ENCODE measurements at regions not wholly inside any gene's neighbourhood (a gene's known extent, or its start where the extent isn't known, plus 50 kb on each side); places are given as distances from the start of the nearest gene placed in this dataset.
"Not testable (repeated sequence)": the region's sequence is repeated elsewhere in the genome, so short reads cannot be mapped to it uniquely, and the experiment has no call there.

DNA sequence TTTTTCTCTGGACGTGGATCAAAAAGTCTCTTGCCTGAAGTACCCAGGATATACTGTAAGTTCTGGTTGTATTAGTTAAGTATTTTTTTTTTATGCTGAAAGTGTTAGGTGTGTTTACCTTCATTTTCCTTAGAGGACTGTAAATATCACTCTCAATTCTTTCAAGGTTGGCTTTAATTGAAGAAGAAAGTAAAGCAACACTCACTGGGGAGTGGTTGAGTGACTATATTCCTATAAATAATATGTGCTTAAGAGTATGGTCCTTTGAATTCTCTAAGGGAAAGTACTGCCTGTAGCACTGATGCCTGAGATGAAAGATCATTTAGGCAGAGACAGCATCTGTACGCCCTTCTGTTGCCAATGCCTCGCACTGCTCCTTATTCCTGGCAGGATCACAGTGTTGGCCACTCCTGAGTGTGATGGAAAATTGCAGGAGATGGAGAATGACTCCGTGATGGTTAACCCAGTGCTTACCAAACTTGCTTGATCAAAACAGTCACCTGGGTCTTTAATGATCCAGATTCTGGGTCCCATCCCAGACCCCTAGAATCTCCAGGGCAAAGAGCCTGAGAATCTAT, 182.0 kb upstream of the MPDZ start:
- DNase-seq, result no peak

DNA sequence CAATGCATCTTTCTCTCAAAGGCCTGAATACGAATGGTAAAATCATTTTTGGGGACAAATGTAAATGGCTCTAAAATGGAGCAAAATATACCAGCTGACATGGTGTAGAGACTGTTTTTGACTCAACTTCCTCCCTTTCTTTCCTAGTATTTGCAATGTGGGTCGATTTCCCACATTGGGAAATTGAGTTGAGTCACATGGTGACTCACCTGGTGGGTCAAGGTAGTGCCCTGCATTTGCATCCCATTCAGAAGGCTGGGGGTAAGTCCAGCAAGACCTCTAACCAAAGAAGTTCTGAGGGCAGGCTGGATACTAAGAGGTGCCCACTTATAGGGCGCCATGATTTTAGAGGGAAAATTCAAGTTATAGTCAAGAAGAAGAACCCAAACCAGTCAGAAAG, 179.6 kb upstream of the MPDZ start:
- no peak for DNase-seq

DNA sequence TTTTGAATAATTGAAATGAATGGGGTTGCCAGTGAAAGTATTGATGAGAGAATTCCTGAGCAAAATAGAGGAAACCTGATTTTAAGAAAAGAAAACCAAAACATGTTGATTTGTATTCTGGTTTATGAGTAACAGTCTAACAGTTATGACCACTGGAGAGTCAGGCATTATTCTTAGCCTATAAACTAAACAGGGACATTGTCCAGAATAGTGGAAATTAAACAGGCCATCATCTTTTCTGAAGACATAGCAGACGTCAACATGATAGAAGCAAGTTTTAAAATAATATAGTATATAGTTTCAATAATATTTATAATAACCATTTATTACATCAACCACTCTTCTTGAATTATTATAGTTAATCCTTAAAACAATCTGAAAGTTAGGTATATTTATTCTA, 178.3 kb upstream of the MPDZ start:
- no peak for DNase-seq

- no peak for DNase-seq
These were observed 171.2 kb upstream of the MPDZ start for GRCh38 chr9:13450723-13451122.

DNA sequence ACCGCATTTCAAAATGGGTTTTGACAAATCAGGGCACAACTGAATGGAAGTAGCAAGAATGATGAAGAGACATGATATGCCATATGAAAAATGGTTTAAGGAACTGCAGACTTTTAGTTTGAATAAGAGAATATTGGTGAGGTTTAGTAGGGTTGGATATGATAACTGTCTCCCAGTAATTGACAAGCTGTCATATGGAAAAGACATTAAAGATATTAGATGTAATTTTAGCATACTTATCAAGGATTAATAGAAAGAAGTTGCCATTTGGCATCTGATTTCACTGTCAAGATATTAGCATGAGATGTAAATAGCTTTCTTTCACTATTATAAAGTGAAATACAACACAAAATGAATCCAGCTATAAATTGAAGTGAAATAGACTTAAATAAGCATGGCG, 169.0 kb upstream of the MPDZ start:
- no peak for DNase-seq

- no peak for DNase-seq
These were observed 168.4 kb upstream of the MPDZ start for GRCh38 chr9:13447843-13448422.

GRCh38 chr9:13446938-13447842, 167.7 kb upstream of the MPDZ start:
- DNase-seq, result no peak

DNA sequence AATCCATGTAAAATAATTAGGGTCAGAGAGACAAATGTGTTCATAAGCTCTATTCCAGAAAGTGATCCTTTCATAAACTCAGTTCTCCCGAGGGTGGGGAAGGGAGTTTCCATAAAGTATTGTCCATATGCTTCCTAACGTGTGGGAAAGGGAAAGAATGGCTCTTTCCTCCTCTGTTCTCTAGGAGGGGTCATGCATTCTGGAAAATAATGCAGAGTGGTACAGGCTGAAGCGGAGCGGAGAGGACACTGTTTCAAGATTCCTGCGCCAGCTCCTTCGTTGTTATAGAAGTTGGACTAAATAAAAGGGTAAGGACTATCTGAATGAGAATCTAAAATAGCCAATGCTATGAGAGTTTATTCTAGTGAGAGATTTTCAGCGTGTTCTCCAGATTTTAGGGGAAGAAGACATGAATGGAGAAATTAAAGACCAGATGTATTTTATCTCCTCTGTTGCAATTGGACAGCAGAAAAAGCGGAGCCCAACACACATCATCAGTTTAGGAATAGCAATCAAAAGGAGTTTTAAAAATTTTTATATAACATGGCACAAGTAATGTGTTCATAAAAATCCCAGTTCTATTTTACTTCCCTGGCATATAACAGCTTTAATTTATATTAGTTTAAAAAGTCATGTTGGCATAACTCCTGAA, 166.9 kb upstream of the MPDZ start:
- no peak for DNase-seq

DNA sequence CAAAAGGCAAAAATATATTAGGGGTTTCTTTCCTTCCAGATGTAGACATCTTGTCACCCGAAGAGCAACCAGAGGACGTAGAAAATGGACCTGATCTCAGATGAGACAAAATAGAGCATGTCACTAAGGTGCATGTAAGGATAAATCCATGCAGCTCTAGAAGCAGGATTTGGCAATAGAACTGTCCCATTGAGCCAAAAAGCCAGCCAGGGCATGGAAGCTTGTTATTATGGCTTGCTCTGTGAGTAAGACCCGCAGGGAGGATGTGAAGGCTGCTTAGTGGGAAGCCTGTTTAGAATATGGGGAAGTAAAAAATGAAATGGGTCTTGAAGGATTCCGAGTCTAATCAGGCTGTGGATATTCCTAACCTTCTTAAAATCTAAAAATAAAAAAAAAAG, 165.6 kb upstream of the MPDZ start:
- no peak for DNase-seq

GRCh38 chr9:13444245-13445102, 165.0 kb upstream of the MPDZ start:
- no peak for DNase-seq

GRCh38 chr9:13443346-13444244, 164.1 kb upstream of the MPDZ start:
- no peak for DNase-seq

DNA sequence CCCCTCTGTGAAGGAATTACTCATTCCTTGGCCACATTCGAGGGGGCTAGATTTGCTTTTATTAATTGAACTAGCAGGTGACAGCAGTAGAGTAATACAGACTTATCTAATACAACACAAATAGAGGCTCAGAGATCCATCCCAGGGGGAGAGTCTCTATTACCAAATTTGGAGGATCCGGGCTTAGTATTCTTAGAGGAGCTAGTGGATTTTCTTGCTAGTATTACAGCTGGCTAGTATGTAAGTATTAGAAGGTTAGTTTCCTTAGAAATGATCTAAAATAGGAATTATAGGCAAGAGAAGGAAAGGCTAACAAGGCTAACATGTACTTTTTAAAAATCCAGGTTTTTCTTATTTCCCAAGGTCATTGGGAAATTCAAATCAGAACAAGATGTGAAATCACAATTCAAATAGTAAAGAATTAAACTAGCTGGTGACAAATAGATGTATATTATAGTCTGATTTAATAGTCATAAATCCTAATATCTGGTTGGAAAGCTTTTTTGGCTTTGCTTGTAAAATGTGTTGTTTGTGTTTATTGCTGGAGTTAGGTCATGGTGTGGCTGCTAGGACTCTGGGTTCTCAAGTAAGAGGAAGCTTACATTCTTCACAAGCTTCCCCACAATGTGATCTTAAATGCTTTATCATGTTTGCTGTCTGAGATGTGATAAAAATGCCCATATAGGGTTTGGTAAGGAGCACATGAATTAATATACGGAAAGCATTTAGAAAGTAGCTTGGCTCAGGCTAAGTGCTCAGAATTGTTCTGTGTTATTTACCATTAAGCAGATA, 160.4 kb upstream of the MPDZ start:
- DNase-seq, result no peak

GRCh38 chr9:13437866-13438265, 158.4 kb upstream of the MPDZ start:
- no peak for DNase-seq

GRCh38 chr9:13436591-13436990, 157.1 kb upstream of the MPDZ start:
- DNase-seq, result no peak

DNA sequence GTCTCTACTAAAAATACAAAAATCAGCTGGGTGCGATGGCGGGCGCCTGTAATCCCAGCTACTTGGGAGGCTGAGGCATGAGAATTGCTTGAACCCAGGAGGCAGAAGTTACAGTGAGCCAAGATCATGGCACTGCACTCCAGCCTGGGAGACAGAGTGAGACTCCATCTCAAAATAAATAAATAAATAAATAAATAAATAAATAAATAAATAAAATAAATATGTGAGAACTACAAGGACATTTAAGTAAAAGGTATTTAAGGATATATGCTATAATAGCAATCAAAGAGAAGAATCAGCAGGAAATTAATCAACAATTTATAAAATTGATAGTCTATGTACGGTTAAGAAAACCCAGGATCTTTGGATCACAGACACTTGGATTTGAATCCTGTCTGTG, 154.0 kb upstream of the MPDZ start:
- DNase-seq, result not testable (repeated sequence)

DNA sequence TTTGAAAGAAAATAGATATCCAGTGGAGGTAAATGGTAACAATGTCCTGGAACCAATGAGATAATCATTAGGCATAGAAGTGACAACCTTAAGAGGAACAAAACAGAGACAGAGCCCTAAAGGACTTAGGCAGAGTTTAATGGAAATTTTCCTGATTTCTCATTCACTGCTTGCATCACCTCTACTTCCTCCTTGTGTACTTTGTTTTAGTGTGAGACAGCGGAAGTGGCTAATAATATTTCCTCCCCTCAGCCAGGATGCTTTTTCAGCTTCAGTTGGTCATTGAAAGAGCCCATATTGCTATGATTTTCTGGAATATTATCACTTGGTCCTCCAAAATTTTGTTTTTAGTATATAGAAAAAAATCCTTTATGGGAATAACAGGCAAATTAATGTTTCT, 153.4 kb upstream of the MPDZ start:
- DNase-seq, result no peak

DNA sequence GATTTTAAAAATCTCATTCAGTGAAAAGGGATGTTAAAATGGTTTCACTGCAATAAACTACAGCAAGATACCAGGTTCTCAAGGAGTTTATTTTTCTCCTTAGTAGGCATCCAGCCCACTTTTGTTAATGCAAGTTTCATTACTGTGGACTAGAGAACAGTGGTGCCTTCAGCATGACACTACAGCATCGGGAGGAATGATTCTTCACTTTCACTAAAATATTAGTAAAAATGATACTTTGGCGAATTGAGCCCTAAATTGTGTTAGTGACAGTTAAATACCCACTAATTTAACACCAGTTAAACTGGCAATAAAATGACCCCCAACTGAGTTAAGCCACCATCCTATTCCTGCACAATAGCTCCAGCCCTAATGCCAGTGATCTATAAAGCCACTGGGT, 152.2 kb upstream of the MPDZ start:
- DNase-seq, result no peak

DNA sequence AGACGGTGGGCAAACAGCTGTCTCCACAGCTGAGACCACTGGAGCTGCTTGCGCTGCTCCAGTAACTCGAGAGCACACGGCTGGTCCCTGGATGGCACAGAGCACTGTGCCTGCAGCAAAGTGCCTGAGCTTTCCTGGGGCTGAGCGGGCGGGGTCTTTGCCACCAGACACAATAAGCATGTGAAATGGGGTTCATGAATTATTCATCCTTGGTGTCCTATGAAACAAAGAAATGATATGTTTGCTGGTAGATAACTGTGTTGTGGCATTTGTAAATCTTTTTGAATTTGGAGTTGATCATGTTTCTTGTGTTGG, 151.7 kb upstream of the MPDZ start:
- DNase-seq, result no peak

DNA sequence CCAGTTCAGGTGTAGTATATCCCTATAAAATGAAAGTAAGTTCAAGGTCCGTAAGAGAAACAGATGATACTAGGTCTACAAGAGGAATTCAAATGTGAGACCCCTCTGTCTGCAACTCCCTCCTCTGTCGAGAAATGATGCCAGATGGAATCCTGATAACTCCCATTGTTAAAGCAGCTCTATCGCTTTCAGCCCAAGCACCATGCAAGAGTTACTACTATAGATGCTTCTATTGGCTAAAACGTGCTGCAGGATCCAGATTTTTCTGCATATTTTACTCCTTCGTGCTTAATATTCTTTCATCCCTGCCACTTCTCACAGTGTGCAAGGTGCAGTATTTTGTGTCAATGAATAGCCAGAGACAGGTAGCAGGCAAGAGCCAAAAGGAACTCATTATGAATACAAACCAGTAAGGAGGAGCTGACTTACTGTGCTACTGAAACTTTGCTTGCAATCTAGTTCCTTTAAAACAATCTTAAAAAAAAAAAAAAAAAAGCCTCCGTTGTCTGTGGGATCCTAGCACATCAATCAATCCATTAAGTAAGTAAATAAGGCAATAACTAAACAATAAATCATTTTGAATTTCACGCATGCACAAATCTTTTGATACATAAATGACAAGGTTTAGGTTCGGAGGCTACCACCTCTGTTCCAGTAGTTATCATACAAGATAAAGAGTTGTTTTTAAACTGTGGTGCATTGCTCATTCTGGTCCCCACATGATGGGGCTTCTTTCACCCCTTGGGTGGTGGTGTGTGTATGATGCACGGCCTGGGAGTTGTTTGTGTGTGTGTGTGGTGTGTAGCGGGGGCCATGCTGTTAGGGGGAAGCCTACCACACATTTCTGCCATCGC, 151.1 kb upstream of the MPDZ start:
- DNase-seq, result no peak

Measured in CD4-positive, alpha-beta T cell treated with Interferon alpha-2 for 1 hour (primary cell).